K562 (cell line): ENCODE measurements at regions not wholly inside any gene's neighbourhood (a gene's known extent, or its start where the extent isn't known, plus 50 kb on each side); places are given as distances from the start of the nearest gene placed in this dataset.
A peak's percentile ranks its signal among the peaks of the same experiment; 100 is the strongest.
"Not testable (repeated sequence)": the region's sequence is repeated elsewhere in the genome, so short reads cannot be mapped to it uniquely, and the experiment has no call there.

Experiments
- ATAC-seq: fragments of 200-7000 bp; cut with Tn5 transposase; 3 replicates; pipeline ENCODE4 v1.9.1; 2020; ENCODE audit warnings: moderate library complexity
- BruUV-seq: library from RNA; stranded (reverse); fragments of 400-500 nt; replicated peaks from 2 replicates; lab custom pipeline; 2021; lab: Mats Ljungman, UMichigan
- CTCF ChIA-PET: fragments of 300-600 bp; formaldehyde crosslinking; extraction: SDS; loops from one replicate; lab custom pipeline; 2021; ENCODE audit warnings: low intra/inter-chr PET ratio; lab: Yijun Ruan, JAX
- POLR2A ChIA-PET: fragments of 300-600, 350-650 bp; sonication (Branson Sonifier 250); formaldehyde crosslinking; extraction: SDS; loops from one replicate; lab custom pipeline; 2021; ENCODE audit warnings: antibody characterized with exemption, inconsistent platforms; lab: Yijun Ruan, JAX
- DNase-seq, 4 experiments: peaks; one replicate each; pipeline versions ENCODE4 v3.0.0 to v3.0.0-alpha.2; 2011 to 2018; ENCODE audit warnings: low spot score in 3 of 4, mixed read lengths in 3 of 4; ENCODE audit errors: extremely low read depth in 1 of 4
- FAIRE-seq: peaks from 2 replicates; lab custom pipeline; 2011; peaks lifted over from hg19 to GRCh38; lab: Jason Lieb, UNC
- H2AFZ ChIP-seq: 2 replicates; pipeline ENCODE4 v1.6.0; 2011; ENCODE audit warnings: low read depth, low read length, control low read depth, inconsistent platforms
- H3K27ac ChIP-seq: fragments of 200-600 bp; 3 replicates; pipeline ENCODE4 v1.8.0; 2011; ENCODE audit warnings: low read depth, mild to moderate bottlenecking, control low read depth, inconsistent platforms, low read length, moderate library complexity, mixed read lengths; ENCODE audit errors: extremely low read depth
- H3K27me3 ChIP-seq, 2 experiments: fragments of 300-600 bp in 1 of 2; 2 replicates in 1 of 2; 3 replicates in 1 of 2; pipeline versions ENCODE4 v1.6.0 to v1.8.0; 2011; ENCODE audit warnings: inconsistent platforms in 2 of 2, low read length in 2 of 2, mild to moderate bottlenecking in 1 of 2, mixed read lengths in 1 of 2, moderate library complexity in 1 of 2; ENCODE audit not compliant: control insufficient read depth in 2 of 2, insufficient read depth in 2 of 2
- H3K36me3 ChIP-seq: fragments of 300-600 bp; 3 replicates; pipeline ENCODE4 v1.8.0; 2011; ENCODE audit warnings: mild to moderate bottlenecking, low read length, inconsistent platforms; ENCODE audit not compliant: control insufficient read depth, insufficient read depth
- H3K4me1 ChIP-seq, 2 experiments: fragments of 200-600 bp in 1 of 2; replicated peaks in 1 of 2; 2 replicates in 1 of 2; 3 replicates in 1 of 2; pipeline versions ENCODE4 v1.5.1 to v1.8.0; 2011; ENCODE audit warnings: inconsistent platforms in 2 of 2, low read length in 2 of 2, mild to moderate bottlenecking in 1 of 2, mixed read lengths in 1 of 2, moderate library complexity in 1 of 2; ENCODE audit not compliant: control insufficient read depth in 2 of 2, insufficient read depth in 2 of 2
- H3K4me2 ChIP-seq: 2 replicates; pipeline ENCODE4 v1.6.1; 2011; ENCODE audit warnings: low read length, control low read depth, inconsistent platforms, mixed read lengths; ENCODE audit not compliant: insufficient read depth
- H3K4me3 ChIP-seq: fragments of 200-600 bp; sonication (generic), shearing (Covaris generic); 2 replicates; pipeline ENCODE4 v1.5.1; 2016; ENCODE audit warnings: control low read depth, inconsistent platforms
- H3K79me2 ChIP-seq: fragments of 200-600 bp; 3 replicates; pipeline ENCODE4 v1.8.0; 2011; ENCODE audit warnings: low read length, inconsistent platforms; ENCODE audit not compliant: control insufficient read depth, insufficient read depth
- H3K9ac ChIP-seq, 2 experiments: 2 replicates each; pipeline versions ENCODE4 v1.6.0 to v1.6.1; 2011; ENCODE audit warnings: low read depth in 2 of 2, low read length in 2 of 2, control low read depth in 1 of 2, inconsistent platforms in 1 of 2, mild to moderate bottlenecking in 1 of 2, mixed read lengths in 1 of 2; ENCODE audit not compliant: insufficient read depth in 1 of 2
- H3K9me1 ChIP-seq: one replicate; pipeline ENCODE4 v1.6.0; 2011; ENCODE audit warnings: inconsistent platforms, mild to moderate bottlenecking, low read length, moderate library complexity; ENCODE audit not compliant: control insufficient read depth, insufficient read depth
- H3K9me3 ChIP-seq: replicated peaks from 2 replicates; pipeline ENCODE4 v1.5.1; 2011; ENCODE audit warnings: low read depth, low read length, inconsistent platforms; ENCODE audit not compliant: control insufficient read depth, insufficient read depth
- H4K20me1 ChIP-seq: replicated peaks from 2 replicates; pipeline ENCODE4 v1.6.1; 2011; ENCODE audit warnings: low read length, inconsistent platforms, mixed read lengths; ENCODE audit not compliant: control insufficient read depth, insufficient read depth
- RBM25 ChIP-seq: fragments of 200-400 bp; formaldehyde crosslinking; IDR thresholded peaks from 2 replicates; pipeline ENCODE4 v1.6.1; 2018; ENCODE audit warnings: low read length, low read depth, moderate library complexity; ENCODE audit not compliant: severe bottlenecking
- ZNF507 ChIP-seq: conservative IDR thresholded peaks from 2 replicates; pipeline ENCODE4 v1.6.1; 2017; ENCODE audit warnings: missing genetic modification characterization, missing compliant biosample characterization
- WGBS: fragments of 100-300 bp; shearing (Covaris generic); methylation state at CpG from one replicate; pipeline ENCODE4 v1.1.6; 2016; ENCODE audit warnings: low coverage, mixed read lengths; ENCODE audit not compliant: insufficient coverage; ENCODE audit errors: missing lambda C conversion rate; 5-methylcytosine and 5-hydroxymethylcytosine counted together
- in situ Hi-C: fragments of 300-500 bp; cut with MboI; formaldehyde crosslinking; loops from 4 replicates; pipeline ENCODE4 v1.15.0; 2018; ENCODE audit warnings: inconsistent platforms, mixed read lengths
- intact Hi-C: fragments of 100-400 bp; cut with micrococcal nuclease; formaldehyde crosslinking; loops from 2 replicates; pipeline ENCODE4 v1.14.2; 2022
- TF ChIP-seq, protein P1 (sequence below): fragments of 450-650 bp; formaldehyde crosslinking; IDR thresholded peaks from 2 replicates; pipeline ENCODE4 v1.4.0; 2020; ENCODE audit warnings: mild to moderate bottlenecking, moderate library complexity

DNA sequence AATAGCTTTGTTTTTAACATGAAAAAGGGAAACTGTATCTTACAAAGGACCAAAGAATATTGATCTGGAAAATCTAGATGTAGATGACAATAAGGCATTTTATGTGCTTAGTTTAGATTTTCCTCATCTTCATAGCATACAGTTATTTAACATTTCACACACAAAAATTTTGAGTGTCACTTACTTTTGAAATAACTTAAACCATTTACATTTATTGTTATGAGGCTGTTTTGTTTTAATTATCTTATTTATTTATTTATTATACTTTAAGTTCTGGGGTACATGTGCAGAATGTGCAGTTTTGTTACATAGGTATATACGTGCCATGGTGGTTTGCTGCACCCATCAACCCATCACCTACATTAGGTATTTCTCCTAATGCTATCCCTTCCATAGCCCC, 1042.9 kb upstream of the NOVA1 start:
- H4K20me1 ChIP-seq, H2AFZ ChIP-seq, CTCF ChIA-PET, H3K4me1 ChIP-seq, H3K27ac ChIP-seq, ATAC-seq, DNase-seq: not testable (repeated sequence)
- peak; percentile 95 for TF ChIP-seq ZNF507 (tag)
- peak; percentile 18 for TF ChIP-seq RBM25
- TF ChIP-seq, all 486 proteins: peak for 2; not testable (repeated sequence) for 484
- H3K9me1 ChIP-seq, POLR2A ChIA-PET, in situ Hi-C loops, H3K36me3 ChIP-seq, H3K4me3 ChIP-seq, BruUV-seq, FAIRE-seq, H3K27me3 ChIP-seq, H3K9ac ChIP-seq, intact Hi-C loops, H3K79me2 ChIP-seq, H3K4me2 ChIP-seq, H3K9me3 ChIP-seq: not testable (repeated sequence)
- 43% methylated on average over 1 of the region's 1 CpG for WGBS

DNA sequence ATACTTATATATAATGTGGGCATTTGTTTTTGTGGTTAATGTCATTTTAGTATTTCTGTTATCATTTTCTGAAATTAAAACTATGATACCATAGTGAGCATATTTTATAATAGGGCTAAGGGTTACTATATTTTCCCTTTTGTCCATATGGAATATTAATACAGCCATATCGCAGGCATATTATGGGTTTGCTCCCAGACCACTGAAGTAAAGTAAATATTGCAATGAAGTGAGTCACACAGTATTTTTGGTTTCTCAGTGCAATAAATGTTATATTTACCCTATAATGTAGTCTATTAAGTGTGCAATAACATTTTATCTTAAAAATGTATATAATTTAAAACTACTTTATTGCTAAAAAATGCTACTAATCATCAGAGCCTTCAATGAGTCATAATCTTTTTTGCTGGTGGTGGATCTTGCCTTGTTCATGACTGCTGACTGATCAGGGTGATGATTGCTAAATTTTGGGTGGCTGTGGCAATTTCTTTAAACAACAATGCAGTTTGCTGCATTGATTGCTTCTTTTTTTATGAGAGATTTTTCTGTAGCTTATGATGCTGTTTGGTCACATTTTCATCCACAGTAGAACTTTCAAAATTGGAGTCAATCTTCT, 1044.5 kb upstream of the NOVA1 start:
- ChIA-PET POLR2A (no interaction called here), CTCF (no interaction called here)
- WGBS: 40% methylated on average over 1 of the region's 1 CpG
- H3K4me2 ChIP-seq: no peak overlapping the region
- DNase-seq: no peak
- H3K9ac ChIP-seq: no peak overlapping the region
- H3K9me1 ChIP-seq: no peaks in the 10 kb centered on the region
- no peaks in the 10 kb centered on the region for H3K4me1 ChIP-seq
- in situ Hi-C loops: no loop called here
- no peak for FAIRE-seq
- H3K9me3 ChIP-seq: no peaks in the 10 kb centered on the region
- no peak overlapping the region for H3K4me3 ChIP-seq
- H2AFZ ChIP-seq: no peak overlapping the region
- H3K27me3 ChIP-seq: no peaks in the 10 kb centered on the region
- no peak overlapping the region for H3K27ac ChIP-seq
- TF ChIP-seq, protein P1, sequence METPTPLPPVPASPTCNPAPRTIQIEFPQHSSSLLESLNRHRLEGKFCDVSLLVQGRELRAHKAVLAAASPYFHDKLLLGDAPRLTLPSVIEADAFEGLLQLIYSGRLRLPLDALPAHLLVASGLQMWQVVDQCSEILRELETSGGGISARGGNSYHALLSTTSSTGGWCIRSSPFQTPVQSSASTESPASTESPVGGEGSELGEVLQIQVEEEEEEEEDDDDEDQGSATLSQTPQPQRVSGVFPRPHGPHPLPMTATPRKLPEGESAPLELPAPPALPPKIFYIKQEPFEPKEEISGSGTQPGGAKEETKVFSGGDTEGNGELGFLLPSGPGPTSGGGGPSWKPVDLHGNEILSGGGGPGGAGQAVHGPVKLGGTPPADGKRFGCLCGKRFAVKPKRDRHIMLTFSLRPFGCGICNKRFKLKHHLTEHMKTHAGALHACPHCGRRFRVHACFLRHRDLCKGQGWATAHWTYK (CRISPR knock-in tag): no peak
- ATAC-seq: no peak
- intact Hi-C loops: no loop called here
- BruUV-seq: no TSS peak
- no peaks in the 10 kb centered on the region for H4K20me1 ChIP-seq
- H3K36me3 ChIP-seq: no peaks in the 10 kb centered on the region
- no peaks in the 10 kb centered on the region for H3K79me2 ChIP-seq
